ENCODE measurements at regions not wholly inside any gene's neighbourhood (a gene's known extent, or its start where the extent isn't known, plus 50 kb on each side); places are given as distances from the start of the nearest gene placed in this dataset.

GRCh38 chr15:53354874-53355273, 404.6 kb downstream of the WDR72 start:
- no peak for TF ChIP-seq CTCF (IDR thresholded peaks at IDR 0.05; ENCODE audit: insufficient read depth, low read length, poor library complexity, severe bottlenecking)
- Histone ChIP-seq H3K4me3 (replicated peaks; ENCODE audit: low read depth, low read length) (no peak overlapping the region), H3K36me3 (ENCODE audit: control insufficient read depth, insufficient read depth, low read length) (no peaks in the 10 kb centered on the region), H3K27me3 (replicated peaks; ENCODE audit: control insufficient read depth, insufficient read depth, low read length) (no peaks in the 10 kb centered on the region; the same call in 1 of the 2 replicates)
- no peak for DNase-seq (ENCODE audit: extremely low read depth, insufficient read length)

- Histone ChIP-seq H3K27me3 (replicated peaks; ENCODE audit: control insufficient read depth, insufficient read depth, low read length) (no peaks in the 10 kb centered on the region), H3K36me3 (ENCODE audit: control insufficient read depth, insufficient read depth, low read length) (no peaks in the 10 kb centered on the region), H3K4me3 (replicated peaks; ENCODE audit: low read depth, low read length) (no peak overlapping the region)
- no peak for DNase-seq (ENCODE audit: extremely low read depth, insufficient read length)
- TF ChIP-seq CTCF (IDR thresholded peaks at IDR 0.05; ENCODE audit: insufficient read depth, low read length, poor library complexity, severe bottlenecking) = no peak
These were observed 408.1 kb downstream of the WDR72 start for GRCh38 chr15:53351373-53351772.

GRCh38 chr15:53346583-53346982, 412.9 kb downstream of the WDR72 start:
- Histone ChIP-seq H3K36me3 (ENCODE audit: control insufficient read depth, insufficient read depth, low read length) (no peaks in the 10 kb centered on the region), H3K4me3 (replicated peaks; ENCODE audit: low read depth, low read length) (no peak overlapping the region), H3K27me3 (replicated peaks; ENCODE audit: control insufficient read depth, insufficient read depth, low read length) (no peaks in the 10 kb centered on the region)
- DNase-seq (ENCODE audit: extremely low read depth, insufficient read length) = no peak
- no peak for TF ChIP-seq CTCF (IDR thresholded peaks at IDR 0.05; ENCODE audit: insufficient read depth, low read length, poor library complexity, severe bottlenecking)

- no peak for DNase-seq (ENCODE audit: extremely low read depth, insufficient read length)
These were observed 427.9 kb downstream of the WDR72 start for GRCh38 chr15:53331328-53332190.

DNA sequence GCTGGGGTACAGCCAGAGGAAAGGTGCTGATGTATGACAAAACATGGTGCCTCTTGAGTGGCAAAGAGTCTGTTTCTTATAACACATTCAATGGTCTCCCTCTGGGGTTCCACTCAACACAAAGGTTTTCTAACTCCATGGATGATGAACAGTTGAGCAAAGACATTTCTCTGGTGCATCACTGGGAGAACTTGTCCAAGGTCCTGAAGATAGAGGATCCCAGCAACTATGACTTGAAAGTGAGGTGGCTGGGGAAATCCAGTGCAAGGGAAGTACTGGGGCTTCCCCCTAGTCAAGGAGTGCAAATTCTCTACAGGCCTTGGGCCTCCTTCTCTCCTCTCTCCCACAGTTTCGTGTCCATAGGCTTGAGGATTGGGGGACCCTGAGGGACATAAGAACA, 431.1 kb downstream of the WDR72 start:
- no peak for TF ChIP-seq CTCF (IDR thresholded peaks at IDR 0.05; ENCODE audit: insufficient read depth, low read length, poor library complexity, severe bottlenecking)
- Histone ChIP-seq H3K4me3 (replicated peaks; ENCODE audit: low read depth, low read length) (no peak overlapping the region), H3K36me3 (ENCODE audit: control insufficient read depth, insufficient read depth, low read length) (no peaks in the 10 kb centered on the region), H3K27me3 (replicated peaks; ENCODE audit: control insufficient read depth, insufficient read depth, low read length) (no peaks in the 10 kb centered on the region)
- no peak for DNase-seq (ENCODE audit: extremely low read depth, insufficient read length)

More at GRCh38 chr15:53331328-53332190, 427.9 kb downstream of the WDR72 start:
- no peak for TF ChIP-seq CTCF (IDR thresholded peaks at IDR 0.05; ENCODE audit: insufficient read depth, low read length, poor library complexity, severe bottlenecking)
- Histone ChIP-seq H3K36me3 (ENCODE audit: control insufficient read depth, insufficient read depth, low read length) (no peaks in the 10 kb centered on the region), H3K4me3 (replicated peaks; ENCODE audit: low read depth, low read length) (no peak overlapping the region), H3K27me3 (replicated peaks; ENCODE audit: control insufficient read depth, insufficient read depth, low read length) (no peaks in the 10 kb centered on the region)
